Body of pancreas (tissue), 4 donors: ENCODE measurements at regions not wholly inside any gene's neighbourhood (a gene's known extent, or its start where the extent isn't known, plus 50 kb on each side); places are given as distances from the start of the nearest gene placed in this dataset.

Source experiments
- POLR2A ChIP-seq, 3 donors: fragments of 450-650 bp; IDR thresholded peaks; one replicate each; pipeline ENCODE4 v1.6.1; 2016; ENCODE audit warnings: antibody characterized with exemption in 3 of 3, mild to moderate bottlenecking in 2 of 3
- TF ChIP-seq, protein P1 (sequence below), 7 experiments: fragments of 450-650 bp in 4 of 7; fragments of 200-600 bp in 3 of 7; sonication (generic) in 3 of 7; IDR thresholded peaks; one replicate each; pipeline ENCODE4 v1.5.1; 2016 to 2019; ENCODE audit warnings: antibody characterized with exemption in 7 of 7

DNA sequence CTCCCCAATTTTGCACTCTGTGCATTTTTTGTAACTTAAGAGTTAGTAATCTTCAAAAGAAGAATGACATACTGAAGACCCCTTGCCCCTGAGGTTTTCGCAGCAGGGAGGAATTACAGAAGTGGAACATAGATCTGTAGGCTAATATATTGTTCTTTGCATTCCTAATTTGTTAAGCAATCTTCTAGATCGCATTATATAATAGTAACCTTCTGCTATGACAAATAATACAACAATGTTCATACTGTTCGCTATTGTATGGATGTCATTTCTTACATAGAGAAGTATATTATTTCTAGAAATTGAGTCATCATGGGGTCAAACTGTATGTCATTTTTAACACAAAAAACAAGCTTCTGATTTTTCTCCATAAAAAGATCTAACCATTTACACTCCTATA is 95.8 kb upstream of the TGFBR2 start:
- TF ChIP-seq, protein P1, sequence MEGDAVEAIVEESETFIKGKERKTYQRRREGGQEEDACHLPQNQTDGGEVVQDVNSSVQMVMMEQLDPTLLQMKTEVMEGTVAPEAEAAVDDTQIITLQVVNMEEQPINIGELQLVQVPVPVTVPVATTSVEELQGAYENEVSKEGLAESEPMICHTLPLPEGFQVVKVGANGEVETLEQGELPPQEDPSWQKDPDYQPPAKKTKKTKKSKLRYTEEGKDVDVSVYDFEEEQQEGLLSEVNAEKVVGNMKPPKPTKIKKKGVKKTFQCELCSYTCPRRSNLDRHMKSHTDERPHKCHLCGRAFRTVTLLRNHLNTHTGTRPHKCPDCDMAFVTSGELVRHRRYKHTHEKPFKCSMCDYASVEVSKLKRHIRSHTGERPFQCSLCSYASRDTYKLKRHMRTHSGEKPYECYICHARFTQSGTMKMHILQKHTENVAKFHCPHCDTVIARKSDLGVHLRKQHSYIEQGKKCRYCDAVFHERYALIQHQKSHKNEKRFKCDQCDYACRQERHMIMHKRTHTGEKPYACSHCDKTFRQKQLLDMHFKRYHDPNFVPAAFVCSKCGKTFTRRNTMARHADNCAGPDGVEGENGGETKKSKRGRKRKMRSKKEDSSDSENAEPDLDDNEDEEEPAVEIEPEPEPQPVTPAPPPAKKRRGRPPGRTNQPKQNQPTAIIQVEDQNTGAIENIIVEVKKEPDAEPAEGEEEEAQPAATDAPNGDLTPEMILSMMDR (IDR thresholded peaks at IDR 0.05): no peak
- no peak for TF ChIP-seq POLR2A (IDR thresholded peaks at IDR 0.05)
